ENCODE measurements at regions not wholly inside any gene's neighbourhood (a gene's known extent, or its start where the extent isn't known, plus 50 kb on each side); places are given as distances from the start of the nearest gene placed in this dataset.

GRCh38 chr2:236728916-236729670, 159.5 kb downstream of the ACKR3 start:
- in situ Hi-C loops (cut with HindIII; ENCODE audit: low pct_unique_long_range_greater_than_20kb, low sequenced_read_pairs), result no loop called here
- no peak for DNase-seq (ENCODE audit: low read depth)

- in situ Hi-C loops (cut with HindIII; ENCODE audit: low pct_unique_long_range_greater_than_20kb, low sequenced_read_pairs), result no loop called here
- no peak for DNase-seq (ENCODE audit: low read depth)
Measured at GRCh38 chr2:236730393-236730792, 160.8 kb downstream of the ACKR3 start.

- in situ Hi-C loops (cut with HindIII; ENCODE audit: low pct_unique_long_range_greater_than_20kb, low sequenced_read_pairs), result no loop called here
- DNase-seq (ENCODE audit: low read depth), result peak; percentile 43
Measured at GRCh38 chr2:236731767-236732580, 162.3 kb downstream of the ACKR3 start.

GRCh38 chr2:236733156-236733555, 163.5 kb downstream of the ACKR3 start:
- DNase-seq (ENCODE audit: low read depth), result no peak
- in situ Hi-C loops (cut with HindIII; ENCODE audit: low pct_unique_long_range_greater_than_20kb, low sequenced_read_pairs), result no loop called here

- in situ Hi-C loops (cut with HindIII; ENCODE audit: low pct_unique_long_range_greater_than_20kb, low sequenced_read_pairs), result no loop called here
- DNase-seq (ENCODE audit: low read depth), result no peak
Measured at GRCh38 chr2:236735825-236736238, 166.2 kb downstream of the ACKR3 start.

GRCh38 chr2:236738030-236738429, 168.4 kb downstream of the ACKR3 start:
- no peak for DNase-seq (ENCODE audit: low read depth)
- in situ Hi-C loops (cut with HindIII; ENCODE audit: low pct_unique_long_range_greater_than_20kb, low sequenced_read_pairs), result no loop called here

GRCh38 chr2:236738896-236739295, 169.3 kb downstream of the ACKR3 start:
- in situ Hi-C loops (cut with HindIII; ENCODE audit: low pct_unique_long_range_greater_than_20kb, low sequenced_read_pairs), result no loop called here
- no peak for DNase-seq (ENCODE audit: low read depth)

- peak; percentile 41 for DNase-seq (ENCODE audit: low read depth)
- in situ Hi-C loops (cut with HindIII; ENCODE audit: low pct_unique_long_range_greater_than_20kb, low sequenced_read_pairs), result no loop called here
Measured at GRCh38 chr2:236739663-236740062, 170.0 kb downstream of the ACKR3 start.

- DNase-seq (ENCODE audit: low read depth), result no peak
- in situ Hi-C loops (cut with HindIII; ENCODE audit: low pct_unique_long_range_greater_than_20kb, low sequenced_read_pairs), result no loop called here
Measured at GRCh38 chr2:236740506-236740905, 170.9 kb downstream of the ACKR3 start.

GRCh38 chr2:236743039-236743920, 173.7 kb downstream of the ACKR3 start:
- DNase-seq (ENCODE audit: low read depth), result no peak
- in situ Hi-C loops (cut with HindIII; ENCODE audit: low pct_unique_long_range_greater_than_20kb, low sequenced_read_pairs), result no loop called here

- in situ Hi-C loops (cut with HindIII; ENCODE audit: low pct_unique_long_range_greater_than_20kb, low sequenced_read_pairs), result no loop called here
- no peak for DNase-seq (ENCODE audit: low read depth)
Measured at GRCh38 chr2:236743921-236744280, 174.3 kb downstream of the ACKR3 start.

- no peak for DNase-seq (ENCODE audit: low read depth)
- in situ Hi-C loops (cut with HindIII; ENCODE audit: low pct_unique_long_range_greater_than_20kb, low sequenced_read_pairs), result no loop called here
Measured at GRCh38 chr2:236744281-236744705, 174.7 kb downstream of the ACKR3 start.

- no peak for DNase-seq (ENCODE audit: low read depth)
- in situ Hi-C loops (cut with HindIII; ENCODE audit: low pct_unique_long_range_greater_than_20kb, low sequenced_read_pairs), result no loop called here
Measured at GRCh38 chr2:236744716-236745115, 175.1 kb downstream of the ACKR3 start.

- no peak for DNase-seq (ENCODE audit: low read depth)
- in situ Hi-C loops (cut with HindIII; ENCODE audit: low pct_unique_long_range_greater_than_20kb, low sequenced_read_pairs), result no loop called here
Measured at GRCh38 chr2:236745420-236746210, 176.0 kb downstream of the ACKR3 start.

GRCh38 chr2:236746833-236747232, 177.2 kb downstream of the ACKR3 start:
- no peak for DNase-seq (ENCODE audit: low read depth)
- in situ Hi-C loops (cut with HindIII; ENCODE audit: low pct_unique_long_range_greater_than_20kb, low sequenced_read_pairs), result no loop called here

GRCh38 chr2:236747426-236747825, 177.8 kb downstream of the ACKR3 start:
- in situ Hi-C loops (cut with HindIII; ENCODE audit: low pct_unique_long_range_greater_than_20kb, low sequenced_read_pairs), result no loop called here
- DNase-seq (ENCODE audit: low read depth), result no peak

GRCh38 chr2:236747925-236748324, 178.3 kb downstream of the ACKR3 start:
- in situ Hi-C loops (cut with HindIII; ENCODE audit: low pct_unique_long_range_greater_than_20kb, low sequenced_read_pairs), result no loop called here
- DNase-seq (ENCODE audit: low read depth), result no peak

GRCh38 chr2:236748385-236748784, 178.8 kb downstream of the ACKR3 start:
- DNase-seq (ENCODE audit: low read depth), result no peak
- in situ Hi-C loops (cut with HindIII; ENCODE audit: low pct_unique_long_range_greater_than_20kb, low sequenced_read_pairs), result no loop called here

Data from Caki2 (cell line).